H1 (cell line): ENCODE measurements at regions not wholly inside any gene's neighbourhood (a gene's known extent, or its start where the extent isn't known, plus 50 kb on each side); places are given as distances from the start of the nearest gene placed in this dataset.

Experiments used
- CTCF ChIA-PET: fragments of 300-600 bp; sonication (Branson Sonifier 250); formaldehyde crosslinking; loops from one replicate; lab custom pipeline; 2021; ENCODE audit not compliant: partially characterized antibody; lab: Charles Lee
- POLR2A ChIA-PET: fragments of 300-600 bp; sonication (Branson Sonifier 250); formaldehyde crosslinking; loops from one replicate; lab custom pipeline; 2021; ENCODE audit warnings: inconsistent platforms; ENCODE audit not compliant: partially characterized antibody; lab: Charles Lee
- DNase-seq, 2 experiments: peaks; one replicate each; pipeline versions ENCODE4 v3.0.0 to v3.0.0-alpha.2; 2010 to 2022; ENCODE audit warnings: low spot score in 2 of 2, low read depth in 1 of 2, mixed read lengths in 1 of 2
- FAIRE-seq: peaks from 2 replicates; lab custom pipeline; 2011; peaks lifted over from hg19 to GRCh38; lab: Jason Lieb, UNC
- H2AFZ ChIP-seq: 2 replicates; pipeline ENCODE4 v1.8.1; 2012; ENCODE audit warnings: low read length, inconsistent platforms
- H2AK5ac ChIP-seq: 2 replicates; pipeline ENCODE4 v1.6.1; 2013; ENCODE audit warnings: low read depth, low read length
- H2BK120ac ChIP-seq: replicated peaks from 2 replicates; pipeline ENCODE3; 2013; ENCODE audit warnings: low read depth, low read length, inconsistent platforms
- H2BK12ac ChIP-seq: 2 replicates; pipeline ENCODE4 v1.6.1; 2013; ENCODE audit warnings: low read depth, low read length
- H2BK15ac ChIP-seq: 2 replicates; pipeline ENCODE4 v1.6.1; 2013; ENCODE audit warnings: low read length
- H2BK20ac ChIP-seq: 2 replicates; pipeline ENCODE4 v1.6.1; 2013; ENCODE audit warnings: low read length
- H2BK5ac ChIP-seq: 2 replicates; pipeline ENCODE4 v1.6.1; 2013; ENCODE audit warnings: low read depth, low read length
- H3K14ac ChIP-seq: 2 replicates; pipeline ENCODE4 v1.6.1; 2013; ENCODE audit warnings: inconsistent platforms; ENCODE audit not compliant: insufficient read length
- H3K18ac ChIP-seq: 2 replicates; pipeline ENCODE4 v1.6.1; 2013; ENCODE audit warnings: low read length; ENCODE audit errors: extremely low read depth
- H3K23ac ChIP-seq: 2 replicates; pipeline ENCODE4 v1.6.1; 2013; ENCODE audit warnings: inconsistent platforms; ENCODE audit not compliant: insufficient read length
- H3K23me2 ChIP-seq: 2 replicates; pipeline ENCODE4 v1.6.1; 2013; ENCODE audit warnings: low read depth, low read length
- H3K27ac ChIP-seq: 2 replicates; pipeline ENCODE4 v1.6.1; 2011; ENCODE audit warnings: low read depth, low read length, inconsistent platforms
- H3K27me3 ChIP-seq, 4 experiments: replicated peaks in 1 of 4; 1 replicate in 1 of 4; 2 replicates in 3 of 4; pipeline versions ENCODE4 v1.6.1 to v1.8.1; 2011 to 2013; ENCODE audit warnings: low read length in 3 of 4, mild to moderate bottlenecking in 3 of 4, inconsistent platforms in 2 of 4, mixed read lengths in 2 of 4, moderate library complexity in 1 of 4; ENCODE audit not compliant: control insufficient read depth in 3 of 4, insufficient read depth in 3 of 4; ENCODE audit errors: extremely low read depth in 1 of 4
- H3K36me3 ChIP-seq, 4 experiments: 2 replicates each; pipeline versions ENCODE4 v1.6.1 to v1.8.1; 2011 to 2013; ENCODE audit warnings: mild to moderate bottlenecking in 4 of 4, low read length in 3 of 4, moderate library complexity in 2 of 4, control low read depth in 1 of 4, inconsistent platforms in 1 of 4; ENCODE audit not compliant: insufficient read depth in 4 of 4, control insufficient read depth in 2 of 4
- H3K4ac ChIP-seq: replicated peaks from 2 replicates; pipeline ENCODE3; 2013; ENCODE audit warnings: low read length, low read depth, mixed read lengths, inconsistent platforms; ENCODE audit not compliant: insufficient read length
- H3K4me1 ChIP-seq, 4 experiments: replicated peaks in 1 of 4; 1 replicate in 1 of 4; 2 replicates in 3 of 4; pipeline versions ENCODE4 v1.6.1 to v1.8.1; 2011 to 2013; ENCODE audit warnings: low read length in 3 of 4, inconsistent platforms in 2 of 4, mixed read lengths in 1 of 4; ENCODE audit not compliant: insufficient read depth in 4 of 4, control insufficient read depth in 3 of 4
- H3K4me2 ChIP-seq, 2 experiments: 2 replicates each; pipeline versions ENCODE4 v1.6.1 to v1.8.1; 2011 to 2013; ENCODE audit warnings: low read depth in 2 of 2, low read length in 2 of 2, control low read depth in 1 of 2, inconsistent platforms in 1 of 2, mild to moderate bottlenecking in 1 of 2; ENCODE audit not compliant: insufficient read depth in 1 of 2
- H3K4me3 ChIP-seq, 4 experiments: fragments of 200-600, 300-600 bp in 1 of 4; sonication (generic), shearing (Covaris generic), sonication (Bioruptor Twin) in 1 of 4; 2 replicates each; pipeline versions ENCODE4 v1.5.1 to v1.8.1; 2011 to 2016; ENCODE audit warnings: low read length in 4 of 4, low read depth in 3 of 4, control low read depth in 2 of 4, inconsistent platforms in 2 of 4, mild to moderate bottlenecking in 2 of 4, mixed read lengths in 1 of 4, moderate library complexity in 1 of 4; ENCODE audit not compliant: insufficient read depth in 2 of 4; ENCODE audit errors: extremely low read depth in 1 of 4
- H3K56ac ChIP-seq: replicated peaks from 2 replicates; pipeline ENCODE3; 2013; ENCODE audit warnings: low read depth, mild to moderate bottlenecking, mixed read lengths, low read length, inconsistent platforms; ENCODE audit not compliant: insufficient read length
- H3K79me1 ChIP-seq: 2 replicates; pipeline ENCODE4 v1.6.1; 2013; ENCODE audit warnings: low read depth, low read length, control low read depth
- H3K79me2 ChIP-seq, 2 experiments: 2 replicates each; pipeline versions ENCODE4 v1.6.1 to v1.8.1; 2012 to 2013; ENCODE audit warnings: low read length in 2 of 2, mild to moderate bottlenecking in 2 of 2, inconsistent platforms in 1 of 2; ENCODE audit not compliant: insufficient read depth in 2 of 2, control insufficient read depth in 1 of 2
- H3K9ac ChIP-seq, 4 experiments: replicated peaks in 1 of 4; 1 replicate in 1 of 4; 2 replicates in 3 of 4; pipeline versions ENCODE4 v1.6.1 to v1.8.1; 2011 to 2013; ENCODE audit warnings: low read depth in 3 of 4, low read length in 3 of 4, control low read depth in 2 of 4, mild to moderate bottlenecking in 2 of 4, moderate library complexity in 2 of 4, inconsistent platforms in 1 of 4; ENCODE audit errors: extremely low read depth in 1 of 4
- H3K9me3 ChIP-seq, 2 experiments: 2 replicates each; pipeline versions ENCODE4 v1.6.1 to v1.8.1; 2012 to 2013; ENCODE audit warnings: mild to moderate bottlenecking in 2 of 2, moderate library complexity in 2 of 2, control low read depth in 1 of 2, inconsistent platforms in 1 of 2, low read depth in 1 of 2, low read length in 1 of 2, mixed read lengths in 1 of 2; ENCODE audit not compliant: insufficient read depth in 2 of 2
- H4K20me1 ChIP-seq, 2 experiments: replicated peaks in 1 of 2; 2 replicates each; pipeline versions ENCODE3 to v1.8.1; 2011 to 2013; ENCODE audit warnings: inconsistent platforms in 2 of 2, low read length in 2 of 2, mild to moderate bottlenecking in 1 of 2; ENCODE audit not compliant: insufficient read depth in 2 of 2, control insufficient read depth in 1 of 2
- H4K5ac ChIP-seq: 2 replicates; pipeline ENCODE4 v1.6.1; 2013; ENCODE audit warnings: low read length, low read depth, mixed read lengths, inconsistent platforms; ENCODE audit not compliant: insufficient read length
- H4K8ac ChIP-seq: 2 replicates; pipeline ENCODE4 v1.8.0; 2013; ENCODE audit warnings: mild to moderate bottlenecking, moderate library complexity, low read length, inconsistent platforms; ENCODE audit not compliant: insufficient read depth; ENCODE audit errors: extremely low read depth
- H4K91ac ChIP-seq: replicated peaks from 2 replicates; pipeline ENCODE3; 2013; ENCODE audit warnings: low read length, mixed read lengths, inconsistent platforms; ENCODE audit not compliant: insufficient read length
- ATF3 ChIP-seq: IDR thresholded peaks from 2 replicates; pipeline ENCODE4 v1.6.1; 2011; ENCODE audit warnings: low read depth, mild to moderate bottlenecking, low read length; ENCODE audit not compliant: insufficient read depth
- GABPA ChIP-seq: IDR thresholded peaks from 2 replicates; pipeline ENCODE4 v1.6.1; 2011; ENCODE audit warnings: mild to moderate bottlenecking, low read length, moderate library complexity, borderline replicate concordance; ENCODE audit not compliant: insufficient read depth
- JUND ChIP-seq: IDR thresholded peaks from 2 replicates; pipeline ENCODE4 v1.6.1; 2011; ENCODE audit warnings: mild to moderate bottlenecking, improper control_type of control experiment, low read length
- NANOG ChIP-seq: IDR thresholded peaks from 2 replicates; pipeline ENCODE4 v1.6.1; 2011; ENCODE audit warnings: low read length, low read depth, mild to moderate bottlenecking, inconsistent platforms; ENCODE audit not compliant: insufficient read depth, poor library complexity, severe bottlenecking
- POLR2AphosphoS5 ChIP-seq: IDR thresholded peaks from 2 replicates; pipeline ENCODE4 v1.6.1; 2011; ENCODE audit warnings: low read depth, low read length
- RAD21 ChIP-seq, 2 experiments: IDR thresholded peaks in 1 of 2; conservative IDR thresholded peaks in 1 of 2; 2 replicates each; pipeline ENCODE4 v1.6.1; 2011; ENCODE audit warnings: low read depth in 2 of 2, low read length in 2 of 2, improper control_type of control experiment in 1 of 2, inconsistent platforms in 1 of 2, mild to moderate bottlenecking in 1 of 2, moderate library complexity in 1 of 2
- RBBP5 ChIP-seq: IDR thresholded peaks from 2 replicates; pipeline ENCODE4 v1.7.1; 2012; ENCODE audit warnings: low read depth, mild to moderate bottlenecking, inconsistent platforms, low read length, moderate library complexity, borderline replicate concordance
- RFX5 ChIP-seq: IDR thresholded peaks from 2 replicates; pipeline ENCODE4 v1.6.1; 2011; ENCODE audit warnings: low read depth, low read length, improper control_type of control experiment, borderline replicate concordance
- SP1 ChIP-seq: IDR thresholded peaks from 2 replicates; pipeline ENCODE4 v1.6.1; 2011; ENCODE audit warnings: low read depth, low read length
- SP4 ChIP-seq: IDR thresholded peaks from 2 replicates; pipeline ENCODE4 v1.6.1; 2012; ENCODE audit warnings: low read length, inconsistent platforms
- TAF1 ChIP-seq: IDR thresholded peaks from 2 replicates; pipeline ENCODE4 v1.6.1; 2011; ENCODE audit warnings: mild to moderate bottlenecking, low read depth, low read length
- WGBS, 2 experiments: shearing (Covaris generic) in 1 of 2; methylation state at CpG; one replicate each; pipeline versions ENCODE4 v1.1.6 to v1.1.7; 2013 to 2015; ENCODE audit warnings: low lambda C conversion rate in 2 of 2, mixed read lengths in 2 of 2, inconsistent platforms in 1 of 2, low coverage in 1 of 2, missing lambda C conversion rate in 1 of 2; ENCODE audit not compliant: insufficient replicate concordance in 2 of 2, insufficient coverage in 1 of 2, insufficient read length in 1 of 2; ENCODE audit errors: extremely low coverage in 1 of 2, missing lambda C conversion rate in 1 of 2; 5-methylcytosine and 5-hydroxymethylcytosine counted together
- TF ChIP-seq, protein P1 (sequence below): IDR thresholded peaks from 2 replicates; pipeline ENCODE4 v1.6.1; 2012; ENCODE audit warnings: inconsistent platforms

GRCh38 chr3:166274351-166275023 lies 437.3 kb upstream of the BCHE start:
- H3K4me3 ChIP-seq = no peak overlapping the region
- no peak overlapping the region for H3K18ac ChIP-seq
- no peak overlapping the region for H3K9ac ChIP-seq
- POLR2A ChIA-PET = no interaction called here
- no peak overlapping the region for H2BK120ac ChIP-seq
- H2AK5ac ChIP-seq = no peak overlapping the region
- H2BK12ac ChIP-seq = no peak overlapping the region
- FAIRE-seq (no peak), DNase-seq (no peak)
- H3K23me2 ChIP-seq = no peaks in the 10 kb centered on the region
- CTCF ChIA-PET = interaction anchor here (0.7 kb wide), 2 partner anchors 35 to 362 kb away, joined by 3 read pairs; no protein-coding TSS in a partner anchor
- H2AFZ ChIP-seq = no peak overlapping the region
- H4K20me1 ChIP-seq = no peaks in the 10 kb centered on the region
- 86% methylated on average over 4 of the region's 4 CpGs; no CpG with 5 or more reads in 1 of the 2 experiments for WGBS, 2 experiments
- H4K5ac ChIP-seq = no peak overlapping the region
- H3K27ac ChIP-seq = no peak overlapping the region
- no peaks in the 10 kb centered on the region for H3K9me3 ChIP-seq
- H3K56ac ChIP-seq = no peak overlapping the region
- no peak overlapping the region for H4K8ac ChIP-seq
- no peaks in the 10 kb centered on the region for H3K79me2 ChIP-seq
- H3K79me1 ChIP-seq = no peaks in the 10 kb centered on the region
- no peak overlapping the region for H4K91ac ChIP-seq
- H3K4me2 ChIP-seq = no peak overlapping the region
- no peak overlapping the region for H2BK15ac ChIP-seq
- no peak overlapping the region for H2BK5ac ChIP-seq
- no peak overlapping the region for H3K4ac ChIP-seq
- no peak overlapping the region for H3K23ac ChIP-seq
- H2BK20ac ChIP-seq = no peak overlapping the region
- H3K4me1 ChIP-seq = no peaks in the 10 kb centered on the region
- H3K36me3 ChIP-seq = no peaks in the 10 kb centered on the region
- no peak overlapping the region for H3K14ac ChIP-seq
- H3K27me3 ChIP-seq = no peaks in the 10 kb centered on the region
- TF ChIP-seq SP4 (no peak), JUND (no peak), TAF1 (no peak), POLR2AphosphoS5 (no peak), RAD21 (IDR thresholded peaks at IDR 0.05 in 1 of 2, conservative IDR thresholded peaks at IDR 0.05 in 1 of 2; ENCODE audit: low read depth in 2 of 2, low read length in 2 of 2) (no peak), GABPA (no peak), RBBP5 (no peak), ATF3 (no peak), NANOG (no peak), SP1 (no peak), RFX5 (no peak)
- TF ChIP-seq, protein P1, sequence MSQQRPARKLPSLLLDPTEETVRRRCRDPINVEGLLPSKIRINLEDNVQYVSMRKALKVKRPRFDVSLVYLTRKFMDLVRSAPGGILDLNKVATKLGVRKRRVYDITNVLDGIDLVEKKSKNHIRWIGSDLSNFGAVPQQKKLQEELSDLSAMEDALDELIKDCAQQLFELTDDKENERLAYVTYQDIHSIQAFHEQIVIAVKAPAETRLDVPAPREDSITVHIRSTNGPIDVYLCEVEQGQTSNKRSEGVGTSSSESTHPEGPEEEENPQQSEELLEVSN = no peak
